ENCODE measurements at regions not wholly inside any gene's neighbourhood (a gene's known extent, or its start where the extent isn't known, plus 50 kb on each side); places are given as distances from the start of the nearest gene placed in this dataset.

- DNase-seq, result no peak
Measured at GRCh38 chr7:118298771-118299170, 74.3 kb downstream of the ANKRD7 start.

- no peak for DNase-seq
Measured at GRCh38 chr7:118300177-118300576, 75.7 kb downstream of the ANKRD7 start.

DNA sequence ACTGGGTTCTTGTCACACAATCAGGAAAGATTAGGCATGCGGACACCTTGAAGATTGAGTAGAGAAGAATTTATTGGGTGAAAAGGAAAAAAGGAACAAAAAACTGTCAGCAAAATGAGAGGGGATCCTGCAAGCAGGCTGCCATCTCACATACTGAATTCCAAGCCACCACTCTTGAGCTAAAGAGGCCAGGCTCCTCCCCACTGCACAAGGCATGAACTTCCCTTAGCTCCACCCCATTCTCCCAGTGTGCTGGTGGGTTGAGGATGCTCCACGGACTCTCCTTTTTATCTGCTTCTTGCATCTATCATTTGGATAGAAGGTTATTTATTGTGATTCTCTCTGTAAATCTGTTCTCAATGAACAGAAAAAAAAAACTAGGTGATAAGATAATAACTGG is 79.6 kb downstream of the ANKRD7 start:
- DNase-seq, result no peak

- no peak for DNase-seq
Measured at GRCh38 chr7:118305671-118306070, 81.2 kb downstream of the ANKRD7 start.

- no peak for DNase-seq
Measured at GRCh38 chr7:118306771-118307170, 82.3 kb downstream of the ANKRD7 start.

DNA sequence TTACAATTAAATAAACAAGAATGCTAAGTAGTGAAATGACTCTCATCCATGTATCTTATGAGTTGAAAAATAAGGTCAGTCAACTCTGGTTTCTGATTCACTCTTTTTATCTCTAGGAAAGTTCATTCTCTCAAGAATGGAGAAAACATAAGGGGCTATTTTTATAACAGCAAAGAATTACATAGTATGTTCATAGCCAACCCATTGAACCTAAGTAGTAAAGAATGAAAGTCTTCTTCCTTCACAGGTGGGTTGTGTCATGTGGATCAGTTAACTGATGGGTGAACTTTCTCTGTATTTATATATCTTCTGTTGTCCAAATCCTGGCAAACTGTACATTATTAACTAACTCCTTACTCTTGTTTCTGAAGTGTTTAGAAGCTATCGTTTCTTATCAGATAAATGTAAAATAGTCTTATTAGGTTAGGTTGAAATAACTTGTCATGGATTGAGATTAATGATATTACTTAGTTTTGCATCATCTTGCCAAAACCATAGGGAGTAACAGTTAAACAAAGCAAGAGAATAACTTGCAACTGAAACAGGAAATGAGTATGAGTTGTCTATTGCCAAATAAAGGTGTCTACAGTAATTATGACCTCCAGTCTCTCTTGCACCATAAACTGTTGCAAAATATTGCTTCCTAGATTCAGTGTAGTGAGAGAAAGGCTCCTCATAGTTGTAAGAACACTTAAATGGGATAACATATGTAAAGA is 86.8 kb downstream of the ANKRD7 start:
- DNase-seq, result no peak

DNA sequence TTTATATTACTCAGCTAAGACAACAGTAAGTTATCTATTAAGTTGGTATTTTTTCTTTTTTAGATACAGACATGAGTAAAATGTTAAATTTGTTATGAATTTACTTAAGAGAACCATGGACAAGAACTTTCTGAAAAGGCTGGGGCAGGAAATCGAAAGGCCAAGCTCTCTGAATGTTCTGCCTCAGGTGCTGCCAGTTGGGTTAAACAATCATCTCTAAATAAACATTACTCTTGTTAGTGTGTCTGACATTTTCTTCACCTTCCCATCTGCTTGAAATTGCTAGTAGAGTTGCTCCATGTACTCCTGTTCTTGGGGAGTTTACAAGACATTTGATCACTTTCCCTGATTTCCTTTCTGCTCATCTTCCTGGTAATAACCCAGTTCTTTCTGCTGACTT is 87.5 kb downstream of the ANKRD7 start:
- no peak for DNase-seq

DNA sequence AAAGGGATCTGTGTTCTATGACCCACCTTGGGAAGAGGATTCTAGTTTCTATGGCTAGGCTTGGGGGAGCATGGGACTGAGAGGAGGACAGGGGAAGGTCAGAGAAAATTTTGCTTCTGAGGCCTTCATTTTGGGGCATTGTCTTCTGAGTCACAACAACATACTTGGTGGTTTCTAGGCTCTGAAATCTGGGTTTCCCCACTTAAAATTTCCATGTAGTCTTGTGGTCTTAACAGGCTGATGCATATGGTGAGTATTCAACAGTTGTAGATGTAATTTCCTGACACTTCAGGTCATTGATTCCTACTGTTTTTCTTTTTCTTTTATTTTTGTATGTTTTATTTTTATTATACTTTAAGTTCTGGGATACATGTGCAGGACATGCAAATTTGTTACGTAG is 88.5 kb downstream of the ANKRD7 start:
- DNase-seq, result no peak

- no peak for DNase-seq
Measured at GRCh38 chr7:118324790-118325449, 100.4 kb downstream of the ANKRD7 start.

DNA sequence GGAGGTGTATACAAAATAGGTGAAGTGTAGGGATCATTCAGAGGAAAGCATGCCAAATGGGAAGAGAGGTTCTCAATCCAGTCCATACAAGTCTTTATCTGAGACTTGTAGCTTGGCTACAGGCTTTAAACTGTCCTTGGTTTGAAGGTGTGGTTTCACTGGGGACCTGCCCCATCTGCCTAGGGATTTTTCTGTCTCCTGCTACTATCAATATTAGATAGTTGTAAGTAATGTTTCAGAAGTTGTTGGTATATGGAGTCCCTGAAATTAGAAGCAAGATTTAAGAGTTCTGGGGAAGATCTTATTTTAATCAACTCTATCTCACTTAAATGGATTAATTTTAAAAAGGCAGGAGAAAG is 100.9 kb downstream of the ANKRD7 start:
- DNase-seq, result no peak

GRCh38 chr7:118327174-118327573 is 102.7 kb downstream of the ANKRD7 start:
- DNase-seq, result no peak

- DNase-seq, result no peak
Measured at GRCh38 chr7:118328505-118329211, 104.2 kb downstream of the ANKRD7 start.

GRCh38 chr7:118330388-118330787 is 105.9 kb downstream of the ANKRD7 start:
- no peak for DNase-seq

- DNase-seq, result no peak
Measured at GRCh38 chr7:118346748-118347147, 122.2 kb downstream of the ANKRD7 start.

DNA sequence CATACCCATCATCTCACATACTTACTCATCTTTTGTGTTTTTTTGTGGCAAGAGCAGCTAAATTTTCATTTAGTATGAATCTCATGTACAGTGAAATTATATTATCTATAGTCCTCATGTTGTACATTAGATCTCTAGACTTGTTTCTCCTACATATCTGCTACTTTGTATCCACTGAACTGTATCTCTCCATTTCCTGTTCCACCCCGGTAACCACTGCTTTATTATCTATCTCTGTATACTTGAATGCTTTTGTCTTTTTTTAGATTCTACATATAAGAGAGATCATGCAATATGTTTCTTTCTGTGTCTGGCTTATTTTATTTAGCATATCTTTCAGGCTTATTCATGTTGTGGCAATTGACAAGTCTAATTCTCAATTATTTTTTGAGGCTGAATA is 125.1 kb downstream of the ANKRD7 start:
- no peak for DNase-seq

- DNase-seq, result no peak
Measured at GRCh38 chr7:118350260-118350659, 125.8 kb downstream of the ANKRD7 start.

GRCh38 chr7:118352867-118353453 is 128.5 kb downstream of the ANKRD7 start:
- DNase-seq, result no peak

DNA sequence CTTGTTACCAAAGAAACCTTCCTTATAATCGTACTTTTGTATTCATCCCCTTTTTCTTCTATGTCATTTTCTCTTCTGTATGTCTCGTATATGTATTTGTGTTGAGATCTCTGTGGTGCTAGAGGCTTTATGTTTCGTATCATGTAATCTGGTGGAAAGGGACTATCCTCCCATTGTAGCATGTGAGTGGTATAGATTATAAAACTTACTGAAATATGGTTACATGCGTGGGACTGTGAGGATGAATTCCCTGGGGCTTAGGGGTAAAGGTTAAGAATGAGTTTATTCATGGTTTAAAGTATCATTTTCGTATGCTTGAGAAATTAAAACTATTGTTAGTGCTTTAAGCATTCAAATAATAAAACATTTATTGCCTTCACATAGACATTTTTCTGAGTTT is 141.9 kb downstream of the ANKRD7 start:
- no peak for DNase-seq

GRCh38 chr7:118368958-118369357 is 144.5 kb downstream of the ANKRD7 start:
- DNase-seq, result no peak

DNA sequence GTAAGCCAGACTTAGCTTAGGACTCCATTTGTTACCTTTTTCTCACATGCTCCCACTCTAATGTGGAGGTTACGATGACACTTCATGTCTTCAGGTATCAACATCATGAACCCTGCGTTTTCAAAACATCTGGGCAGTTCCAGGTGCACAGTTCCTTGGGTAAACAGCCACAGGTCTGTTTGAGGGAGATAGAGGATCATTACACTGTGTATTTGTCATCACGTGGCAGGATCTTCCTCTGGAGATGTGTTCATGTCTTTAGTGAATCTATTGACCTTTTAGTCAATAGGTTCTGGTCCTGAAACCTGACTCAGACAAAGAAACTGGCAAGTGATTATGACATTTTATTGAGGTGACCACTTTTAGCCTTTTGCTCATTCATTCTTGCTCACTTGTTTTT is 145.5 kb downstream of the ANKRD7 start:
- no peak for DNase-seq

DNA sequence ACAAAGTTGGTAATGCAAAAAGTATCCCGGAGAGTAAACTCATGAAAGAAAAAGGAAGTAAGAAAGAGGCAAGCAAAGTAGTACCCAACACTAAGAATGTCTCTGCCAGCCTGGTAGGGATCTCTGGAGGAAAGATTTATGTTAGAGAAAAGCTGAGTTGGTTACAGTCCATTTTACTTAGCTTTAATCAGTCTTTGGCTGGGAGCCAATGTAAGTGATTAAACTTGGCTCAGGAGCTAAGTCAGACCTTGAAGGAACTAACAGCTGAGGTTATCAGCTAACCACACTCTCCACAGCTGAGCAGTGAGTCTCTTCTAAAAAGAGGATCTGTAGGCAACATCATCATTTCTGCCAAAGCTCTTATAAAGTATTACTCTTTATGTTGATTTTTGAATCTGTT is 148.0 kb downstream of the ANKRD7 start:
- DNase-seq, result no peak

DNA sequence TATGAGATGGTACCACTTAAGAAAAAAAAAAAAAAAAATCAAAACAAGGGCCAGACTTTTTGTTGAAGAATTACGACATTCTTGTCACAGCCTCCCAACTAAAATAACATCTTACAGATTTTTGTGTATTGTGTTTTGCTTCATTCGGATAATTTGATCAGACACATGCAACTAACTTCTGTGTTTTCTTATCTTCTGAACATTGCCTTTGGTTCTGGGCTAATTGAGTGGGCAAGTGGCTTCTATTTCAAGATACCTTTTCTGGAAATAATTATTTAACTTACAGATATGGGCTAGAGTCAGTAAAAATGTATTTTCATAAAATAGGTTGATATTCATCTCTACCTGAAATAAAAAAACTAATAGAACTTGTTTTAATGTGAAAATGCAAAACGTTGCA is 165.1 kb downstream of the ANKRD7 start:
- no peak for DNase-seq

GRCh38 chr7:118404211-118404610 is 179.7 kb downstream of the ANKRD7 start:
- no peak for DNase-seq

- no peak for DNase-seq
Measured at GRCh38 chr7:118418433-118418832, 193.9 kb downstream of the ANKRD7 start.

Data from NCI-H187 (cell line).